Testis (tissue), 2 donors: ENCODE measurements at regions not wholly inside any gene's neighbourhood (a gene's known extent, or its start where the extent isn't known, plus 50 kb on each side); places are given as distances from the start of the nearest gene placed in this dataset.
"Not testable (repeated sequence)": the region's sequence is repeated elsewhere in the genome, so short reads cannot be mapped to it uniquely, and the experiment has no call there.

Experiments
- DNase-seq: peaks from one replicate; pipeline ENCODE4 v3.0.0-alpha.2; 2019
- H3K27ac ChIP-seq, 2 donors: fragments of 200-600 bp; sonication (generic); one replicate each; pipeline ENCODE4 v1.5.1; 2019
- H3K27me3 ChIP-seq: fragments of 200-600 bp; sonication (generic); one replicate; pipeline ENCODE4 v1.5.1; 2019
- H3K36me3 ChIP-seq: fragments of 200-600 bp; sonication (generic); one replicate; pipeline ENCODE4 v1.5.1; 2017; ENCODE audit warnings: low read depth; ENCODE audit errors: missing control alignments
- H3K4me1 ChIP-seq: fragments of 200-600 bp; sonication (generic); one replicate; pipeline ENCODE4 v1.5.1; 2019
- H3K4me3 ChIP-seq, 2 donors: fragments of 200-600 bp; sonication (generic); one replicate each; pipeline ENCODE4 v1.5.1; 2017 to 2019
- H3K9me3 ChIP-seq: fragments of 200-600 bp; sonication (generic); one replicate; pipeline ENCODE4 v1.5.1; 2017
- CTCF ChIP-seq, 3 experiments: fragments of 450-650 bp in 2 of 3; fragments of 200-600 bp in 1 of 3; sonication (generic) in 1 of 3; IDR thresholded peaks; one replicate each; pipeline ENCODE4 v1.5.1; 2016 to 2019; ENCODE audit warnings: antibody characterized with exemption in 3 of 3, mild to moderate bottlenecking in 2 of 3, moderate library complexity in 1 of 3
- POLR2A ChIP-seq: fragments of 450-650 bp; IDR thresholded peaks from one replicate; pipeline ENCODE4 v1.6.1; 2017; ENCODE audit warnings: antibody characterized with exemption, mild to moderate bottlenecking, moderate library complexity
- WGBS, 2 donors: methylation state at CpG; one replicate each; pipeline ENCODE4 v1.1.5; 2018; 5-methylcytosine and 5-hydroxymethylcytosine counted together
- intact Hi-C: fragments of 100-400 bp; cut with DNase I; formaldehyde crosslinking; loops from one replicate; pipeline ENCODE4 v1.15.1; 2023; ENCODE audit warnings: low total_unique reads

GRCh38 chr2:234366891-234367290 is 130.0 kb downstream of the ARL4C start:
- WGBS, 2 donors: 62 to 68% methylated on average over 2 of the region's 2 CpGs
- no peaks in the 10 kb centered on the region for H3K36me3 ChIP-seq

GRCh38 chr2:234364661-234365060 is 132.2 kb downstream of the ARL4C start:
- DNase-seq: no peak
- Histone ChIP-seq H3K27me3 (no peaks in the 10 kb centered on the region), H3K4me3 (no peak overlapping the region), H3K4me1 (no peaks in the 10 kb centered on the region), H3K9me3 (no peaks in the 10 kb centered on the region), H3K36me3 (no peaks in the 10 kb centered on the region), H3K27ac (no peak overlapping the region)
- TF ChIP-seq POLR2A (no peak), CTCF (IDR thresholded peaks at IDR 0.05) (no peak)
- intact Hi-C loops: no loop called here
- WGBS, 2 donors: 65 to 79% methylated on average over 8 of the region's 8 CpGs

More at GRCh38 chr2:234366891-234367290, 130.0 kb downstream of the ARL4C start:
- H3K27me3 ChIP-seq: no peaks in the 10 kb centered on the region
- no peaks in the 10 kb centered on the region for H3K9me3 ChIP-seq
- H3K4me3 ChIP-seq: no peak overlapping the region
- H3K4me1 ChIP-seq: no peaks in the 10 kb centered on the region
- TF ChIP-seq CTCF (IDR thresholded peaks at IDR 0.05) (no peak), POLR2A (no peak)
- H3K27ac ChIP-seq: no peak overlapping the region
- intact Hi-C loops: no loop called here
- DNase-seq: no peak

GRCh38 chr2:234363647-234364294 is 133.1 kb downstream of the ARL4C start:
- no peaks in the 10 kb centered on the region for H3K9me3 ChIP-seq
- H3K27me3 ChIP-seq: no peaks in the 10 kb centered on the region
- intact Hi-C loops: no loop called here
- no peak for DNase-seq
- no peaks in the 10 kb centered on the region for H3K36me3 ChIP-seq
- 61 to 67% methylated on average over 10 of the region's 10 CpGs for WGBS, 2 donors
- no peaks in the 10 kb centered on the region for H3K4me1 ChIP-seq
- TF ChIP-seq CTCF (IDR thresholded peaks at IDR 0.05) (no peak), POLR2A (no peak)
- H3K4me3 ChIP-seq: no peak overlapping the region
- H3K27ac ChIP-seq: no peak overlapping the region

- Histone ChIP-seq H3K4me1 (no peaks in the 10 kb centered on the region), H3K27ac (no peak overlapping the region), H3K4me3 (no peak overlapping the region), H3K27me3 (no peaks in the 10 kb centered on the region), H3K9me3 (no peaks in the 10 kb centered on the region), H3K36me3 (no peaks in the 10 kb centered on the region)
- DNase-seq: no peak
- WGBS, 2 donors: 23 to 26% methylated on average over 4 of the region's 4 CpGs
- intact Hi-C loops: no loop called here
- no peak for TF ChIP-seq CTCF (IDR thresholded peaks at IDR 0.05)
- TF ChIP-seq POLR2A: no peak
These were observed 133.8 kb downstream of the ARL4C start for GRCh38 chr2:234363011-234363487.

GRCh38 chr2:234360313-234360975 is 136.4 kb downstream of the ARL4C start:
- intact Hi-C loops, H3K9me3 ChIP-seq, H3K27me3 ChIP-seq, H3K4me1 ChIP-seq, H3K36me3 ChIP-seq, H3K4me3 ChIP-seq, DNase-seq, H3K27ac ChIP-seq: not testable (repeated sequence)
